ENCODE measurements at regions not wholly inside any gene's neighbourhood (a gene's known extent, or its start where the extent isn't known, plus 50 kb on each side); places are given as distances from the start of the nearest gene placed in this dataset.

DNA sequence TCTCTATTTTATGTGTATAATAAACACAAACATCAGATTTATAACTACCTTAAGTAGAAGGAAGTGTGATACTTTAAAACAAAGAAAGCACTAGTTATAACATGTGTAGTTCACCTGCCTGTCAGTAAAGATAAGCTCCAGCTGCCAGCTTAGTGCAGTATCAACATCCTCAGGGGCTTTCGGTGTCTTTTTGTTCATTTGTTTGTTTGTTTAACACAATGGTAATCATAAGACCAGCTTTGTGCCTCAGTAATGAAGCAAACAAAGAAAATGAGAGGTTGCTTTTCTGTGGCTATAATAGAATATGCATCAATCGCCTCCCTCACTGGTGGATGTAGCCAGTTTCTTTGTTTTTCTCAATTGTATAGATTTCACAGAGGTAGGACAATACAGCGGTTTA is 1499.0 kb upstream of the TMEFF2 start:
- DNase-seq (ENCODE audit: low read depth): no peak
- TF ChIP-seq, protein P1, sequence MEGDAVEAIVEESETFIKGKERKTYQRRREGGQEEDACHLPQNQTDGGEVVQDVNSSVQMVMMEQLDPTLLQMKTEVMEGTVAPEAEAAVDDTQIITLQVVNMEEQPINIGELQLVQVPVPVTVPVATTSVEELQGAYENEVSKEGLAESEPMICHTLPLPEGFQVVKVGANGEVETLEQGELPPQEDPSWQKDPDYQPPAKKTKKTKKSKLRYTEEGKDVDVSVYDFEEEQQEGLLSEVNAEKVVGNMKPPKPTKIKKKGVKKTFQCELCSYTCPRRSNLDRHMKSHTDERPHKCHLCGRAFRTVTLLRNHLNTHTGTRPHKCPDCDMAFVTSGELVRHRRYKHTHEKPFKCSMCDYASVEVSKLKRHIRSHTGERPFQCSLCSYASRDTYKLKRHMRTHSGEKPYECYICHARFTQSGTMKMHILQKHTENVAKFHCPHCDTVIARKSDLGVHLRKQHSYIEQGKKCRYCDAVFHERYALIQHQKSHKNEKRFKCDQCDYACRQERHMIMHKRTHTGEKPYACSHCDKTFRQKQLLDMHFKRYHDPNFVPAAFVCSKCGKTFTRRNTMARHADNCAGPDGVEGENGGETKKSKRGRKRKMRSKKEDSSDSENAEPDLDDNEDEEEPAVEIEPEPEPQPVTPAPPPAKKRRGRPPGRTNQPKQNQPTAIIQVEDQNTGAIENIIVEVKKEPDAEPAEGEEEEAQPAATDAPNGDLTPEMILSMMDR (conservative IDR thresholded peaks at IDR 0.05; ENCODE audit: low read depth, low read length): no peak

DNA sequence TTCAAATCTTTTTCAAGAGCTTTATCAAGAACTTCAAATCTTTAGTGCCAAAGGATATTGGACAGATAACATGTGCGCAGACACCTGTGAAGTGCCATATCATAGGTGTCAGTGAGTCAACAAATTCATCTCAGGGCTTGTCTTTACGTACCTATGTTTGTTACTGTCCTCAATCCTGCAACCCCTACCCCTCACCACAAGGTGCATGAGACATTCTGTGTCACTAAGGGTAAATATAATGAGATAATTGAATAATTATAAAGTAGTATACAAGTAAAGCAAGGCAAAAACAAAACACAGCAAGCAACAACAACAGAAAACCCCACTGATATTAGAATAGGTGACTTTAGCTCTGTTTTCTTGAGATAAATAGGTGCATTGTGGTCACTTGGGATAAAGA is 1495.8 kb upstream of the TMEFF2 start:
- no peak for DNase-seq (ENCODE audit: low read depth)
- TF ChIP-seq, protein P1 (conservative IDR thresholded peaks at IDR 0.05; ENCODE audit: low read depth, low read length): no peak

More for the DNA sequence above, 1499.0 kb upstream of the TMEFF2 start:
- H3K4me3 ChIP-seq (ENCODE audit: low read depth, low read length): no peak overlapping the region

DNA sequence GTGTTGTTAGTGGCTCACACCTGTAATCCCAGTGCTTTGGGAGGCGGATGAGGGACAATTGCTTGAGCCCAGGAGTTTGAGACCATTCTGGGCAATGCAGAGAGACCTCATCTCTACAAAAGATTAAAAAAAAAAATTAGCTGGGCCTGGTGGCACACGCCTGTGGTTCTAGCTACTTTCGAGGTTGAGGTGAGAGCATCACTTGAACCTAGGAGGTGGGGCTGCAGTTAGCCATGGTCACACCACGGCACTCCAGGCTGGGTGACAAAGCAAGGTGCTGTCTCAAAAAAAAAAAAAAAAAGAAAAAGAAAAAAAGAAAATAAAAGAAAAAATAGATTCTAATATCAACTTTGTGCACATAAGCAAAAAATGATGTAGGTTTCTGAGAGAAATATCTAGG is 1492.5 kb upstream of the TMEFF2 start:
- no peak for DNase-seq (ENCODE audit: low read depth)
- H3K4me3 ChIP-seq (ENCODE audit: low read depth, low read length): no peak overlapping the region
- TF ChIP-seq, protein P1 (conservative IDR thresholded peaks at IDR 0.05; ENCODE audit: low read depth, low read length): no peak

More for the DNA sequence above, 1495.8 kb upstream of the TMEFF2 start:
- no peak overlapping the region for H3K4me3 ChIP-seq (ENCODE audit: low read depth, low read length)

- TF ChIP-seq, protein P1 (conservative IDR thresholded peaks at IDR 0.05; ENCODE audit: low read depth, low read length): no peak
- no peak for DNase-seq (ENCODE audit: low read depth)
- no peak overlapping the region for H3K4me3 ChIP-seq (ENCODE audit: low read depth, low read length)
Observed at GRCh38 chr2:193679847-193680246, 1485.1 kb upstream of the TMEFF2 start.

DNA sequence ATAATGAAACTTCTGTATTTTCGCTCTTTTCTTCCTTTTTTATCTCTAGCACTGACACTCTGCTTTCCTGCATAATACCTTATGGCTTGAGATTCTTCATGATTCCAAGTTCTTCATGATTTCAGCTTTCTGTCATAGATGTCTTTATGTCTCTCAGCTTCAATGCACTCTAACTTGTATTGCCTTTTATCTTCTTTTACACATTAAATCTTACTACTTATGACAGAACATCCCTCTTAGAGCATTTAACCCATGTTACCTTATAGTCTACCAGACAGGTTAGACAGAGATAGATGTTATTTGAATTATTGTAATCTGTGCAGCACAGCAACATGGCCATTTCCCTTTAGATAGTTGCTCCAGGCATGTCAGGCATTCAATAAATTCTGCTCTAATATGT is 1475.7 kb upstream of the TMEFF2 start:
- no peak overlapping the region for H3K4me3 ChIP-seq (ENCODE audit: low read depth, low read length)
- TF ChIP-seq, protein P1 (conservative IDR thresholded peaks at IDR 0.05; ENCODE audit: low read depth, low read length): no peak
- no peak for DNase-seq (ENCODE audit: low read depth)

DNA sequence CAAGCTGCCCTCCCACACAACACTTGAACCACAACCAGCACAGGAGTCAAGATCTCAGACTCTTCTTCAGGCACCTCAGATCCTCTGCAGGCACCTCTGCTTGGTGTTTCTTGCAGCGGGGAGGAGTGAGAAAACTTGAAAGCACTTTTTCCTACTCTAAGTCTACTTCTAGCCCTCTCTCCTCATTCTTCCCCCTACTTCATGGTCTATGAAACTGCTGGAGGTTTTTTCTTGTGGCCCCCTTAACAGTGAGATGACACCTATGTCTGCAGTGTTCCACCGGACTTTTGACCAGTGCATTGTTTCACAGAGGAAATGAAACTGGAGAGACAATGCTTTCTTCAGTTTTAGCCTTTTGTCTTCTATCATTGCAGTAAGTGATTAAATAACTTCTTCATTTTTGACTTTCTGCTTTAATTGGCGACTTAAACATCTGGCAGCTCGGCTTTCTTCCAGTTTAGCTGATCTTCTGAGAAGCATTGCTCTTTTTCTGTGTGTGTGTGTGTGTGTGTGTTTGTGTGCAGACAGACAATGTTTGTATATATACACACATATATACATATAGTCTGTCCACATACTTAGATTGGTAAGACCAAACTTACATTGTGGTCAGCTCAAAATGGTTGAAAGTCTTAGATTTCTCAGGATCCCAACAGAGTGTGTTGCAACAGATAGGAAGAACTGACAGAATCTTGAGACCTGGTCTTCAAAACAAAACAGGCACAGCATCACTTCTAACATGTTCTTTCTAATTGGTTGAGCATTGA is 1474.0 kb upstream of the TMEFF2 start:
- no peak for DNase-seq (ENCODE audit: low read depth)
- TF ChIP-seq, protein P1 (conservative IDR thresholded peaks at IDR 0.05; ENCODE audit: low read depth, low read length): no peak
- no peak overlapping the region for H3K4me3 ChIP-seq (ENCODE audit: low read depth, low read length)

DNA sequence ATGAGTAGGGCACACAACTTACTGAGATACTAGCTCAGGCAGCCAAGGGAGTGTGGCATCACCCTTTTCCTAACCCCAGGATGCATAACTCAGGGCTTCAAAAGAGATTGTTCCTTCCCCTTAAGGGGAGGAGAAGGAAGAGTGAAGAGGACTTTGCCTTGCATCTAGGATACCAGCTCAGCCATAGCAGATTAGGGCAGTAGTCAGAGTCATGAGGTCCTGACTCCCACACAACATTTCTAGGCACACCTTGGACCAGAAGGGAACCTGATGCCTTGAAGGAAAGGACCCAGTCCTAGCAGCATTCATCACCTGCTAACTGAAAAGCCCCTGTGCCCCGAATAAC is 1433.2 kb upstream of the TMEFF2 start:
- TF ChIP-seq, protein P1 (conservative IDR thresholded peaks at IDR 0.05; ENCODE audit: low read depth, low read length): no peak
- H3K4me3 ChIP-seq (ENCODE audit: low read depth, low read length): no peak overlapping the region
- DNase-seq (ENCODE audit: low read depth): no peak
